ENCODE measurements at regions not wholly inside any gene's neighbourhood (a gene's known extent, or its start where the extent isn't known, plus 50 kb on each side); places are given as distances from the start of the nearest gene placed in this dataset.

- no peak for TF ChIP-seq ZNF462 (CRISPR knock-in tag; IDR thresholded peaks at IDR 0.05)
Measured at GRCh38 chr1:5492846-5493245, 499.4 kb downstream of the NPHP4 start (continued).

DNA sequence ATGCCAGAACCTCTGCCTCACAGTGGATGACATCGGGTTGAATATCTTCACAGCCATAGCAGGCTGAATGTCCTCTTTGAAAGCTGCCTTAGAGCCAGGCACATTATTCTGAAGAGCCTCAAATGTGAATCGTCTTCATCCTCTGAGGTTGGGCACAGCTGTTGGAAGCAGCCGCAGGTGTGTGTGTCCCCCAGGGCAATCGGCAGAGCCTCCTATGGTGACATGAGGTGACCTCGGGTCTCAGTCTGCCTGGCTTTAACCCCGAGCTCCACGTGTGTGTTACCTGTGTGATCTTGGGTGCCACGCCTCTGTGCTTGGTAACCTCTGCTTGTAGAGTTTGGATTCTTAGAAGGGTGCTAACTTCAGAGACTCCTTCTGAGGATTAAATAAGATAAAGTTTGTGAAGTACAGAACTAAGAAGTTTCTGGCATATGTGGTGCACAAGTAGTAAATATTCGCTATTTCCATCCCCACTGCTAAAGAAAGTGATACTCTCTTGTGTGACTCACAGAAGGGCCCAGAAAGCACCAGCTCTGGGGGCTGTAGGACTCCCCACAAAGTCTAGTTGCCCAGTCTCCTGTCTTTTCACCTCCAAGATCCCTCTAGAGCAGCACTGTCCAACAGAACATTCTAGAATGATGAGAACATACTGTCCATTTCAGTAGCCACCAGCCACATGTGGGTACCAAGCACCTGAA, 500.9 kb downstream of the NPHP4 start:
- no peaks in the 10 kb centered on the region for H3K27me3 ChIP-seq (ENCODE audit: insufficient read depth)
- H3K9me3 Mint-ChIP-seq = no peaks in the 10 kb centered on the region
- no peaks in the 10 kb centered on the region for H3K36me3 Mint-ChIP-seq (ENCODE audit: low read depth)
- no peaks in the 10 kb centered on the region for H3K9me2 ChIP-seq (ENCODE audit: insufficient read depth)
- H3K27ac ChIP-seq (ENCODE audit: low read depth) = no peak overlapping the region
- no peaks in the 10 kb centered on the region for H3K4me1 ChIP-seq (ENCODE audit: insufficient read depth)
- H3K4me2 ChIP-seq = no peak overlapping the region
- no peaks in the 10 kb centered on the region for H3K79me2 ChIP-seq (replicated peaks; ENCODE audit: insufficient read depth)
- 0 out of 3 replicates have a peak, but pooled peaks cover 3% of the 10 kb centered on the region for H3K4me1 Mint-ChIP-seq
- DNase-seq (ENCODE audit: low spot score) (no peak), ATAC-seq (no peak)
- H3K4me3 ChIP-seq = no peak overlapping the region
- H3K27ac Mint-ChIP-seq = no peak overlapping the region
- no peaks in the 10 kb centered on the region for H3K27me3 Mint-ChIP-seq (ENCODE audit: insufficient read depth, low read depth, poor library complexity)
- H3K36me3 ChIP-seq (ENCODE audit: insufficient read depth) = no peaks in the 10 kb centered on the region; the same call in 1 of the 2 replicates
- no peak overlapping the region for H2AFZ ChIP-seq
- H3K4me3 Mint-ChIP-seq = no peak overlapping the region
- H3F3A ChIP-seq (replicated peaks; ENCODE audit: low read depth) = no peaks in the 10 kb centered on the region
- no peaks in the 10 kb centered on the region for H4K20me1 ChIP-seq (replicated peaks; ENCODE audit: insufficient read depth)
- TF ChIP-seq, protein P1, sequence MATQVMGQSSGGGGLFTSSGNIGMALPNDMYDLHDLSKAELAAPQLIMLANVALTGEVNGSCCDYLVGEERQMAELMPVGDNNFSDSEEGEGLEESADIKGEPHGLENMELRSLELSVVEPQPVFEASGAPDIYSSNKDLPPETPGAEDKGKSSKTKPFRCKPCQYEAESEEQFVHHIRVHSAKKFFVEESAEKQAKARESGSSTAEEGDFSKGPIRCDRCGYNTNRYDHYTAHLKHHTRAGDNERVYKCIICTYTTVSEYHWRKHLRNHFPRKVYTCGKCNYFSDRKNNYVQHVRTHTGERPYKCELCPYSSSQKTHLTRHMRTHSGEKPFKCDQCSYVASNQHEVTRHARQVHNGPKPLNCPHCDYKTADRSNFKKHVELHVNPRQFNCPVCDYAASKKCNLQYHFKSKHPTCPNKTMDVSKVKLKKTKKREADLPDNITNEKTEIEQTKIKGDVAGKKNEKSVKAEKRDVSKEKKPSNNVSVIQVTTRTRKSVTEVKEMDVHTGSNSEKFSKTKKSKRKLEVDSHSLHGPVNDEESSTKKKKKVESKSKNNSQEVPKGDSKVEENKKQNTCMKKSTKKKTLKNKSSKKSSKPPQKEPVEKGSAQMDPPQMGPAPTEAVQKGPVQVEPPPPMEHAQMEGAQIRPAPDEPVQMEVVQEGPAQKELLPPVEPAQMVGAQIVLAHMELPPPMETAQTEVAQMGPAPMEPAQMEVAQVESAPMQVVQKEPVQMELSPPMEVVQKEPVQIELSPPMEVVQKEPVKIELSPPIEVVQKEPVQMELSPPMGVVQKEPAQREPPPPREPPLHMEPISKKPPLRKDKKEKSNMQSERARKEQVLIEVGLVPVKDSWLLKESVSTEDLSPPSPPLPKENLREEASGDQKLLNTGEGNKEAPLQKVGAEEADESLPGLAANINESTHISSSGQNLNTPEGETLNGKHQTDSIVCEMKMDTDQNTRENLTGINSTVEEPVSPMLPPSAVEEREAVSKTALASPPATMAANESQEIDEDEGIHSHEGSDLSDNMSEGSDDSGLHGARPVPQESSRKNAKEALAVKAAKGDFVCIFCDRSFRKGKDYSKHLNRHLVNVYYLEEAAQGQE (IDR thresholded peaks at IDR 0.05; ENCODE audit: unreplicated experiment) = no peak
- TF ChIP-seq ZNF331 (CRISPR knock-in tag; IDR thresholded peaks at IDR 0.05; ENCODE audit: low read depth) (no peak), EZH2phosphoT487 (IDR thresholded peaks at IDR 0.05; ENCODE audit: unreplicated experiment) (no peak), EZH2 (IDR thresholded peaks at IDR 0.05; ENCODE audit: low read depth, unreplicated experiment) (no peak), POLR2AphosphoS5 (IDR thresholded peaks at IDR 0.05; ENCODE audit: low read depth) (no peak), CREB1 (CRISPR knock-in tag; IDR thresholded peaks at IDR 0.05; ENCODE audit: low read depth) (no peak), NANOG (IDR thresholded peaks at IDR 0.05; ENCODE audit: borderline replicate concordance) (no peak), JUNB (IDR thresholded peaks at IDR 0.05; ENCODE audit: unreplicated experiment) (no peak), STAT1 (IDR thresholded peaks at IDR 0.05; ENCODE audit: unreplicated experiment) (no peak)
- TF ChIP-seq, protein P2, sequence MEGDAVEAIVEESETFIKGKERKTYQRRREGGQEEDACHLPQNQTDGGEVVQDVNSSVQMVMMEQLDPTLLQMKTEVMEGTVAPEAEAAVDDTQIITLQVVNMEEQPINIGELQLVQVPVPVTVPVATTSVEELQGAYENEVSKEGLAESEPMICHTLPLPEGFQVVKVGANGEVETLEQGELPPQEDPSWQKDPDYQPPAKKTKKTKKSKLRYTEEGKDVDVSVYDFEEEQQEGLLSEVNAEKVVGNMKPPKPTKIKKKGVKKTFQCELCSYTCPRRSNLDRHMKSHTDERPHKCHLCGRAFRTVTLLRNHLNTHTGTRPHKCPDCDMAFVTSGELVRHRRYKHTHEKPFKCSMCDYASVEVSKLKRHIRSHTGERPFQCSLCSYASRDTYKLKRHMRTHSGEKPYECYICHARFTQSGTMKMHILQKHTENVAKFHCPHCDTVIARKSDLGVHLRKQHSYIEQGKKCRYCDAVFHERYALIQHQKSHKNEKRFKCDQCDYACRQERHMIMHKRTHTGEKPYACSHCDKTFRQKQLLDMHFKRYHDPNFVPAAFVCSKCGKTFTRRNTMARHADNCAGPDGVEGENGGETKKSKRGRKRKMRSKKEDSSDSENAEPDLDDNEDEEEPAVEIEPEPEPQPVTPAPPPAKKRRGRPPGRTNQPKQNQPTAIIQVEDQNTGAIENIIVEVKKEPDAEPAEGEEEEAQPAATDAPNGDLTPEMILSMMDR (conservative IDR thresholded peaks at IDR 0.05; ENCODE audit: low read depth in 2 of 2) = no peak
